NCI-H2107 treated with DMSO at 0.1 percent for 48 hours (cell line): ENCODE measurements at regions not wholly inside any gene's neighbourhood (a gene's known extent, or its start where the extent isn't known, plus 50 kb on each side); places are given as distances from the start of the nearest gene placed in this dataset.

Experiments used
- DNase-seq: peaks from one replicate; lab custom pipeline; 2025; ENCODE audit not compliant: unreplicated experiment; lab: John Stamatoyannopoulos, UW

GRCh38 chr5:6831678-6832671, 118.7 kb downstream of the TENT4A start:
- no peak for DNase-seq

- DNase-seq = no peak
Observed at GRCh38 chr5:6832994-6833393, 119.8 kb downstream of the TENT4A start.

GRCh38 chr5:6833406-6833805, 120.2 kb downstream of the TENT4A start:
- no peak for DNase-seq

- DNase-seq = no peak
Observed at GRCh38 chr5:6837095-6837494, 123.9 kb downstream of the TENT4A start.

- DNase-seq = no peak
Observed at GRCh38 chr5:6837519-6838110, 124.4 kb downstream of the TENT4A start.

- DNase-seq = no peak
Observed at GRCh38 chr5:6838736-6839135, 125.5 kb downstream of the TENT4A start.

- no peak for DNase-seq
Observed at GRCh38 chr5:6840136-6840793, 127.0 kb downstream of the TENT4A start.

GRCh38 chr5:6843335-6843734, 130.1 kb downstream of the TENT4A start:
- no peak for DNase-seq

- no peak for DNase-seq
Observed at GRCh38 chr5:6843821-6844220, 130.6 kb downstream of the TENT4A start.

- no peak for DNase-seq
Observed at GRCh38 chr5:6845856-6846255, 132.6 kb downstream of the TENT4A start.

GRCh38 chr5:6847870-6848269, 134.6 kb downstream of the TENT4A start:
- DNase-seq = no peak

- no peak for DNase-seq
Observed at GRCh38 chr5:6849316-6850105, 136.3 kb downstream of the TENT4A start.

GRCh38 chr5:6850106-6850432, 136.8 kb downstream of the TENT4A start:
- no peak for DNase-seq

GRCh38 chr5:6856653-6857052, 143.4 kb downstream of the TENT4A start:
- no peak for DNase-seq

GRCh38 chr5:6858419-6858818, 145.2 kb downstream of the TENT4A start:
- no peak for DNase-seq

GRCh38 chr5:6859023-6859422, 145.8 kb downstream of the TENT4A start:
- DNase-seq = no peak

GRCh38 chr5:6859951-6860638, 146.9 kb downstream of the TENT4A start:
- DNase-seq = no peak

GRCh38 chr5:6861036-6861435, 147.8 kb downstream of the TENT4A start:
- DNase-seq = no peak

GRCh38 chr5:6861667-6862066, 148.4 kb downstream of the TENT4A start:
- DNase-seq = no peak

GRCh38 chr5:6862306-6862705, 149.1 kb downstream of the TENT4A start:
- DNase-seq = no peak

- no peak for DNase-seq
Observed at GRCh38 chr5:6867712-6868111, 154.5 kb downstream of the TENT4A start.
